GM18505 (cell line): ENCODE measurements at regions not wholly inside any gene's neighbourhood (a gene's known extent, or its start where the extent isn't known, plus 50 kb on each side); places are given as distances from the start of the nearest gene placed in this dataset.

Experiments used
- ATAC-seq: cut with Tn5 transposase; IDR thresholded peaks from one replicate; pipeline ENCODE4 v1.9.1; 2021; ENCODE audit not compliant: unreplicated experiment
- POLR2A ChIP-seq: IDR thresholded peaks from 4 replicates; pipeline ENCODE4 v1.6.1; 2011; ENCODE audit warnings: borderline replicate concordance; ENCODE audit not compliant: insufficient read depth, insufficient read length; ENCODE audit errors: extremely low read depth

- ATAC-seq: no peak
- no peak for TF ChIP-seq POLR2A
Observed at GRCh38 chr5:4544049-4544670, 596.0 kb upstream of the ADAMTS16 start.

GRCh38 chr5:4547547-4547946 is 592.6 kb upstream of the ADAMTS16 start:
- no peak for TF ChIP-seq POLR2A
- ATAC-seq: no peak

GRCh38 chr5:4548341-4548740 is 591.8 kb upstream of the ADAMTS16 start:
- no peak for ATAC-seq
- no peak for TF ChIP-seq POLR2A

DNA sequence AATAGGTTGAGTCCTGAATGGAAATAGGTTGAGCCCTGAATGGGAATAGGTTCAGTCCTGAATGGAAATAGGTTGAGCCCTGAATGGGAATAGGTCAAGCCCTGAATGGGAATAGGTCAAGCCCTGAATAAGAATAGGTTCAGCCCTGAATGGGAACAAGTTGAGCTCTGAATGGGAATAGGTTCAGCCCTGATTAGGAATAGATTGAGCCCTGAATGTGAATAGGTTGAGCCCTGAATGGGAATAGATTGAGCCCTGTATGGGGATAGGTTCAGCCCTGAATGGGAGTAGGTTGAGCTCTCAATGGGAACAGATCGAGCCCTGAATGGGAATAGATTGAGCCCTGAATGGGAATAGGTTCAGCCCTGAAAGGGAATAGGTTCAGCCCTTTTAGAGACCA is 590.8 kb upstream of the ADAMTS16 start:
- no peak for TF ChIP-seq POLR2A
- ATAC-seq: no peak

- ATAC-seq: no peak
- no peak for TF ChIP-seq POLR2A
Observed at GRCh38 chr5:4551034-4551433, 589.1 kb upstream of the ADAMTS16 start.

DNA sequence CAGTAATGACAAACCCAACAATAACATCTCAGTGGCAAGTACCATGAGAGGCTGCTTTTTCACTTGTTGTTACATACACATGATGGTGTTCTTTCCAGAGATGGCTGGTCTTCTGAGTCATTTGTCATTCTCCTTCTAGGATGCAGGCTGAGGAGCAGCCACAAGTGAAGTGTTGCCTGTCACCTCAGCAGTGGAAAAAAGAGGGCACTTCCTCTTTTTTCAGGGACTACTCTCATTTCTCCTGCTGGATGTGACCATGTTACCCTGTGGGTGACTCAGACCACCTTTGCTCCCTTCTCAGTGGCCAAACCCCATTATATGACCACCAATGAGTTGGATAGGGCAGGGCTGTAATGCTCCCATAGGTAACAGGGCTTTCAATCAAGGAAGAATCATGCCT is 587.0 kb upstream of the ADAMTS16 start:
- no peak for TF ChIP-seq POLR2A
- ATAC-seq: no peak

GRCh38 chr5:4553978-4554377 is 586.2 kb upstream of the ADAMTS16 start:
- TF ChIP-seq POLR2A: no peak
- no peak for ATAC-seq

- no peak for ATAC-seq
- TF ChIP-seq POLR2A: no peak
Observed at GRCh38 chr5:4555725-4556285, 584.3 kb upstream of the ADAMTS16 start.

DNA sequence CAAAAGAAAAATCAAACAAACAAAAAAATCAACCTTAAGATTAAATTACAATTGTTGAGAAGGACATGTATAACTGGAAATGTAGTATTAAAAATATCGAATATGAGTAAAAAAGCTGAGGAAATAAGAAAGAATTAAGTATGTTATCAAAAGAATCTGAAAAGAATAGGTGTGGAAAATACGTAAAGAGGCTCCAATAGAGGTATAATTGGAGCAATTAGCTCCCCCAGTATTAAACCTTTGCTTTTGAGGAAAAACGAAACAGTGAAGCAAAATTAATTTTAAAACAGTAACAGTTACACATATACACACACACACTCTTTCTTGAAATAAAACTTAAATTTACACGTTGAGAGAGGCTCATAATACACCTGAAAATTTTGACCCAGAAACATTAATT is 578.7 kb upstream of the ADAMTS16 start:
- no peak for ATAC-seq
- no peak for TF ChIP-seq POLR2A

GRCh38 chr5:4563400-4563799 is 576.7 kb upstream of the ADAMTS16 start:
- TF ChIP-seq POLR2A: no peak
- no peak for ATAC-seq

GRCh38 chr5:4570047-4570995 is 569.8 kb upstream of the ADAMTS16 start:
- ATAC-seq: no peak
- no peak for TF ChIP-seq POLR2A

DNA sequence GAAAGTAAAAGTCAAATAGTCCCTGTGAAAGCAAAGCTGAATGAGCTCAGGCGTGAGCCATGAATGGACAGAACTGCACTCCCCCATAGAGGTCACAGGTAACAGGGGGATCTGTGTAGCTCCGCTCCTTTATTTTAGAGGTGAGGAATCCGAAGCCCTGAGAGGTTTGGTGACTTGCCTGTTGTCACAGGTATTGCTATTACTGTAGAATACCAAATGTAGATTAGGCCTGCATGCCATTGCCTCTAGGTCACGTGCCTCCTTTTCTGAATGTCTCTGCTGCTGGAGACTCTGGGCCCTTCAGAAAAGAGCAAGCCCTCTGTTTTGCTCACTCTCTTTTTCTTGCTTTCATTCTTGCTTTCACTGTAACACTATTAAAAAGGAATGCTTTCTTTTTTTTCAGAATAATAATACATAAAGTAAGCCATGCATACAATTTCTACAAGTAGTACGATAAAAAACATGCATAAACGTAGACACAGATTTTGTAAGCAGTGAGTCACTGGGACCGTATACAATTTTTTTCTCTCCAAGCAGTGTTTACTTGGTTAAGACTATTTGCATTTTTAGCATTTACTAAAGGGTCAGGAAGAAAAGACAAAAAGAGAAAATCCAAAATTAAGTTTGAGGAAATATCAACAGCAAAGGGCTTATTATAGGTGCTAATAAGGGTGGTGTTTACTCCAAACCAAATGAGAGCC is 568.7 kb upstream of the ADAMTS16 start:
- TF ChIP-seq POLR2A: no peak

More for the DNA sequence above, 568.7 kb upstream of the ADAMTS16 start:
- no peak for ATAC-seq
